NCI-H146 (cell line): ENCODE measurements at regions not wholly inside any gene's neighbourhood (a gene's known extent, or its start where the extent isn't known, plus 50 kb on each side); places are given as distances from the start of the nearest gene placed in this dataset.

ENCODE experiments used
- DNase-seq: peaks from one replicate; lab custom pipeline; 2025; lab: John Stamatoyannopoulos, UW

DNA sequence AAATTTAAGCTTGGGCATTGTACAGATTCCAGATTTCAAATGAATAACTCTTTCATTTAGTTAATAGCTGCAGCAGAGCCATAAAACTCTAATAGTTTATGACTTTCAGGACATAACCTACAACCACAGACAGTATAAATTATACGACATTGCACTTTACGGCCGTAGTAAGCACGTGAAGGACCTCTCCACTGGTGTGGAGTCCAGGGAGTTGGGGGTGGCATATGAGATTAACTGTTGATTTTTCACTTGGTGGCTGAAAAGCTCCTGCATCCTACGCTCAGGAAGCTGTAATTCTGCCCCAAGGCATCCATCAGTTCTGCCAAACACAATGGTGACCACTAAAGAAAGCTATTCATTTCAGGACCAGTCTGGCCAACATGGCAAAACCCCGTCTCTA, 376.2 kb downstream of the SOX11 start:
- peak; percentile 75 for DNase-seq

DNA sequence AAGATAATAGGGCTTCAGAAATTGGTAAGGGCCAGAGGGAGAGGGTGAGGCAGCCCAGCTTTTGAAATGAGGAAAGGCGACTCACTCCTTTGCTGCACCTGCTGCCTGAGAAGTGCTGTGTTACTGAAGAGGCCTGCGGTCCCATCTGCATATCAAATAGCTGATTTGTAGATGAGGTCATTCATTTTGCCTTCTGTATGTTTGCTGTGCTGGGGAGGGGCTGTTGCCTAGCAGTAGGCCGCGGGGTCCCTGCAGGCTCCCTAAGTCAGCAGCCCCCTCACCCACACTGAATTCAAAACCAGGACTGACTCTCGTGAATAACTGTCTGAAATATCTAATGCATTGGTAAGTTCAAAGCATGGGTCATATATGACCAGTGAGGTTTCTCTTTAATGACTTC, 377.2 kb downstream of the SOX11 start:
- peak; percentile 96 for DNase-seq

DNA sequence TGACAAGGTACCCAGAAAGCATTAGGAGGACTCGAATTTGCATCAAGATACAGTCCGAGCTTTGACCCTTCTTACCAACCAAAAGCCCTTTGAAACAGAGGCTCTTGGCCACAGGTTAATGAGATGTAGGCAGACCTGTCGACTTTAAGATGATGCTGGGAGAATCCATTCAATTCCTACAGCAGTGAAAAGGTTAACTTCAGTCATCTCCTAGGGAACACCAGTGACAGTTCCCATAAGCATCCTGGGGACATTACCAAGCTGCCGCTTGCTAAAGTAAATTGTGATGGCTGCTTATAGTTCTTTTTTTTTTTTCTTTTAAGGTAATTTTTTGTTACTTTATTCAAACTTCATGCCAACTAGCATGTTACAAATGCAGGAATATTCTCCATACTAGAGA, 379.3 kb downstream of the SOX11 start:
- peak; percentile 20 for DNase-seq

DNA sequence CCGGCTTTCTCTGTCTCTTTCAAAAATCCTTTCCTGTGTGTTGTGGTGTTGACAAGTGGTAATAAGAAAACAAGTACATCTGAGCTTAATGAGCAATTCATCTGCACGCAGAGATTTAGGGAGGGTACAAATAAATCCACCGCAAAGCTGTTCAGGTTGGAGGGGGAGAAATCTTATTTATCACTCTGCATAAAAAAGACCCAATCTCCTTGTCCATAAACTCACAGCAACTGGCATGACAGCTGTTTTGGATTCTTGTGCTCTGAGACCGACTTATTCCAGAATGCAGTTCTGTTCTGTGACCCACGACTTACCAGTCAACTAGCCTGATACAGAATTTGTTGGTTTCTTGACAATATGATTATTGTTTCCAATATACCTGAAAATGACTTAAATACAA, 380.1 kb downstream of the SOX11 start:
- DNase-seq, result no peak

DNA sequence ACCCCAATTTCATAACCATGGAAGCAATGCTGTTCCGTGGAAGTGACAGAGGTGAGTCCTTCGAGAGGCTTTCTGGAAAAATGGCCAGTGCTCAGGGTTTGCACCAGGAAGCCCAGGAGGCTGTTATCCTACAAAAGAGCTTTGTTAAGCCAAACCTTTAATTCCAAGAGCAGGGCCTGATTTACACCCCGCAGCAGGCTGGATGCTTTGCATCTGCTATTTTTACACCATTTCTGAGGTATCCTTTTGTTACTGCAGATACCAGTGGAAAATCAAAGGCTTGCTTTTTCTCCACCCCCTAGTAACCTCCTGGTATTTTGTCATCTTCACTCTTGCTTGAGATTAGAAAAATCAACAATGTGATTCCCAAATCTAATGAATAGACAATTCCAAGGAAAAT, 380.6 kb downstream of the SOX11 start:
- DNase-seq, result peak; percentile 47

DNA sequence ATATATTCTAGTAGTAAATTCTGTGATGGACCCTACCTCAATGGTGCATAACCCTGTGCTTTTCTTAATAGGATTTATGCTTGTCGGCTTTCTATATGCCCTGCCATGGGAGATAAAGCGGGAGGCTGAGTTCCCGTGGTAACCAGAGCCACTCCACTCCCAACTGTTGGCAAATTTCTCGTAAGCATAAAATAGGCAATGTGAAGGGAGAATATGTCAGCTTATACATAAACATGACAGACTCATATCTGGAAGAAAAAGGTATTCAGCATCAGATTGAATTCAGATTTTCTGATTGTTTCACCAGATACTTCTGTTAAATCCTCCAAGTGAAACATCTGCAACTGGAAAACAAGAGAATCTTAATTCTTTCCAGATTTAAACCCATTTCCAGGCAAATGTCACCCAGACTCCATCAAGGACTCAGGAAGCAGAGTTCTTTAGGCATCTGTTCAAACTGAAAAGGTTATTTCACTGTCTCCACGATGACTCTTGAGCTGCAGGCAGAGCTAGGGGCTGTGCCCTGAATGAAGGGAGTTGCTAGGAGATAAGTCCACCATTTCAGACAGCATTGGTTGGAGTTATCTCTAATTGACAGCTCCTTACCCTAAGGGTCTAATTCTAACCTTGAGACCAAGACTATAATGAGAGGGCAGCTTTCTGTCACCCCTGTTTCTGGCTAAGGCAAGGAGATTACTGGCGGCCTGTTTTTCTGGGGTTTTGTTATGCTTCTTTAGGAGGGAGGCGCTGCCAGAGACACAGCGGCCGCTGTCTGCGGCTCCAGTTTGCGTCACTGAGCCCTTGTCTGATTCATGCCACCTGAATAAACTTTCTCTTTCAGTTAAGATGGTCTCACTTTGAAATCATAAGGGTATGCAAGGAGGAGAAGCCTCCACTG, 381.3 kb downstream of the SOX11 start:
- peak; percentile 63 for DNase-seq

DNA sequence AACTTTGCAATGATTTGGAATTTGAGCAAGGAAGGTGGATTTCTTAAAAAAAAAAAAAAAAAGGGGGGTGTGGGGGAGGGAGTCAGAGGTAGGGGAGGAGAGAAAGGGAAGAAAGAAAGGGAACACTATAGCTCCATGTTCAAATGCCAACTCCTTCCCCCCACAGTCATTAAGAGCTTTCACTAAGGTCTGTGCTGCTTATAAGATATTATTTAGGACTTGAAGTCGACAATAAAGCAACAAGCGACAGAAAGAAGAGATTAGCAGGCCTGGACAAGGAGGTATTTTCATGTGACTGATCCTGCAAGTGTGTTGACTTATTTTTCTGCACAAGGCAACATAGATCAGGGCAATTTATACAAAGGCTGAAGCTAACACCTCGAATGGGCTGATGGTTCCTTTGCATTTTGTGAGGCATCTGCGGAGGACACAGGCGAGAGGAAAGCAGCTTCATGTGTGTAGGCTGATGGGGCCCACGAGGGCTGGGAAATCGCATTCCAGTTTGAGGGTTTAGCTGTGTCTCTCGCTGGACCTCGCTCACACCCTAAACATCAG, 382.0 kb downstream of the SOX11 start:
- peak; percentile 49 for DNase-seq

- no peak for DNase-seq
These were observed 385.4 kb downstream of the SOX11 start for GRCh38 chr2:6077585-6077984.

- DNase-seq, result no peak
These were observed 386.2 kb downstream of the SOX11 start for GRCh38 chr2:6078414-6078813.

GRCh38 chr2:6079405-6079804, 387.2 kb downstream of the SOX11 start:
- DNase-seq, result no peak

- peak; percentile 21 for DNase-seq
These were observed 389.0 kb downstream of the SOX11 start for GRCh38 chr2:6080932-6081753.

GRCh38 chr2:6081955-6082624, 389.9 kb downstream of the SOX11 start:
- DNase-seq, result no peak

GRCh38 chr2:6082625-6083018, 390.4 kb downstream of the SOX11 start:
- peak; percentile 19 for DNase-seq

- DNase-seq, result peak; percentile 65
These were observed 391.0 kb downstream of the SOX11 start for GRCh38 chr2:6083136-6083535.

DNA sequence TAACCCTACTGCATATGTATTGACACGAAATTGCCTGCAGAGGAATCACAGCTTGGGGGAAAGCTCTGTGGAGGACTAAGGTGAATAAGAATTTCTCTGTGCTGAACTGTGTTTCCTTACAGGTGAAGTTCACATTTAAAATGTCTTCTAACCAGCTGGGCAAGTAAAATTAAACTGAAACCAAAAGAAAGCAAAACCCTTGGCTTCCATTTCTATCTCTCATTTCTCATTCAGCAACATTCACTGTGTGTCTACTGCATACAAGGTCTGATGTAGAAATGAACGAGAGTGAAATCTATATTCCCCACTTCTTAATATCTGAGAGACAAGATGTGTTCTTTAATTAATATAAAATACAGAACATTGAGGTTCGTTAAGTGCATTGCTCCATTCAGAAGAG, 397.3 kb downstream of the SOX11 start:
- peak; percentile 10 for DNase-seq

DNA sequence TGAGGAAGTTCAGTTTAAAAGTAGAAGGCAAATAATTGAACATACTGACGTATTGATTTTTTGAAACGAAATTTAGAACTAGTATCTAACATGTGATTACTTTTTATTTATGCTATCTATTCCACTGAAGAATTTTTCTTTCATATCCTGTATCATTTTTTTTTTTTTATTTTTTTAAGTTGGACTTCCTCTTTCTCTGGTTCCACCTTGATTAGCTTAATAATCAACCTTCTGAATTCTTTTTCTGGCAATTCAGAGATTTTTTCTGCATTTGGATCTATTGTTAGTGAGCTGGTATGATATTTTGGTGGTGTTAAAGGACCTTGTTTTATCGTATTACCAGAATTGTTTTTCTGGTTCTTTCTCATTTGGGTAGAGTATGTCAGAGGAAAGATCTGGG, 411.2 kb downstream of the SOX11 start:
- no peak for DNase-seq

DNA sequence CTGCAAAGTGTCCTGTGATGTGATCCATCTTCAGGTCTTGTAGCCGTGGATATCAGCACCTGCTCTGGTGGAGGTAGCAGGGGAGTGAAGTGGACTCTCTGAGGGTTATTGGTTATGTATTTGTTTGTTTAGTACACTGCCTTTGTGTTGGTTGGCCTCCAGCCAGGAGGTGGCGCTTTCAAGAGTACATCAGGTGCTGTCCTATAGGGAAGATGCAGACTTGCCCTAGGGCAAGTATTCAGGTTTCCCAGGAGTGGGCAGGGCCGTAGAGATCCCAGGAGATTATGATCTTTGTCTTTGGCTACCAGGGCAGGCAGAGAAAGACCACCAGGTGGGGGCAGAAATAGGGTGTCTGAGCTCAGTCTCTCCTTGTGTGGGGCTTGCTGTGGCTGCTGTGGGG, 411.8 kb downstream of the SOX11 start:
- peak; percentile 74 for DNase-seq

- no peak for DNase-seq
These were observed 415.1 kb downstream of the SOX11 start for GRCh38 chr2:6107290-6107689.

DNA sequence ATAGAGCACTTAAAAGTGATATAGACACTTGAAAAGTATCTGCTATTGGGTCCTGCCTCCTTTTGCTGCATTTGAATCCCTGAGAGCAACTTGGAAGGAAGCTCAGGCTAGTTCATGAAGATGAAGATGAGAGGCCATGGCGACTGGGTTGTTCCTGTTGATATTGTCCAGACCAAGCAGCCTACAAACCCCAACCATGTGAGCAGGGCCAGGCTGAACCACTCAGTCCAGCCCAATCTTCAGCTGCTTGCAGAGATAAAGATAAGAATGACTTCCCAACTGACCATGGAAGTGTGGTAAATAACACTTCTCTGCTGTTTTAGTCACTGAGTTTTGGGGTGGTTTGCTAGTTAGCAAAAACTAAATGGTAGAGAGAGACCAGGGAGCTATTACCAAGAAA, 417.6 kb downstream of the SOX11 start:
- DNase-seq, result no peak

GRCh38 chr2:6111781-6112261, 419.6 kb downstream of the SOX11 start:
- no peak for DNase-seq

GRCh38 chr2:6113786-6114185, 421.6 kb downstream of the SOX11 start:
- DNase-seq, result no peak

DNA sequence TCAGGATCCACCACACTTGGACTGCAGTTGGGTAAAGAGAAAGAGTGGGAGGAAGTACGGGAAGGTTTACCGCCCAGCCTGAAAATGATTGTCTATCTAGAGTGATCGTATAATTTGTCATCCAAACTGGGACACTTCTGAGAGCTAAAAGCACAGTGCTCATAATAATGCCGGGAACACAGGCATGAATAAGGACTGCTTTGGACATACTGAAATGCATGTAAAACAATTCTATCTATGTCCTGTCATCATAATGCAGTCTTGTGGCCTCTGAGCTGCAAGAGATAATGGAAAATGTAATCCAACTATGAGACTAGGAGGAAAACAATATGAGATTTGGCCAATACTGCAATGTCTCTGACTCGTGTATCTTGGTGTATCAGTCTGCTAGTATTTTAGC, 435.5 kb downstream of the SOX11 start:
- no peak for DNase-seq
